ENCODE measurements at regions not wholly inside any gene's neighbourhood (a gene's known extent, or its start where the extent isn't known, plus 50 kb on each side); places are given as distances from the start of the nearest gene placed in this dataset.

DNA sequence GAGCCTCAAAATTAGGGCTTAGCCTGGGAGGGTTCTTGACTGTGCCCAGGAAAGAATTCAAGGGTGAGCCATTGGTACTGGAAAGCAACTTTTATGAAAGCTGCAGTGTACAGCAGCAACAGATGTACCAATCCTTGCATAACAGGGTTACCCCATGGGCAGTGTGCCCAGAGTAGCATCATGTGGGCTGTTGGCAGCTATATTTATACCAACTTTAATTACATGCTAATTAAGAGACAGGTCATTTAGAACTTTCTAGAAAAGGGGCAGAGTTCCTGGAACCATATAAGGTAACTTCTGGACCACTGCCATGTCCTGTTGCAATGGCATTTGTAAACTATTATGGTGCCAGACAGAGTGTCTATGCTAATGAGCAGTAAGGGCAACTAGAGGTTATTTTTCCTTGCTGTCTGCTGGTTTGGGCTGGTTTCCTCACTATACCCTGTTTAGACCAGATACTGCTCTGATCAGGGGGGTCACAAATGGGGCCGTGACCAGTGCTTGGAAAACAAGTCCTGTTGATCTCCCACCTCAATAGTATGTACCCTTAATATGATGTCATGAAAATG, 1120.5 kb upstream of the RAG2 start:
- Histone ChIP-seq H3K27ac (ENCODE audit: insufficient read length, low read depth, low read length) (no peak overlapping the region), H2AFZ (ENCODE audit: low read length) (no peak overlapping the region), H3K18ac (ENCODE audit: insufficient read length, low read depth, low read length) (no peak overlapping the region), H3K27me3 (ENCODE audit: insufficient read depth, low read length) (no peaks in the 10 kb centered on the region), H4K20me1 (ENCODE audit: control insufficient read depth, insufficient read depth, insufficient read length) (no peaks in the 10 kb centered on the region), H3K9ac (ENCODE audit: extremely low read depth, insufficient read length, low read length) (no peak overlapping the region), H3K4ac (ENCODE audit: low read depth, low read length) (no peak overlapping the region), H3K79me1 (ENCODE audit: insufficient read depth, low read depth, low read length, poor library complexity, severe bottlenecking) (no peaks in the 10 kb centered on the region), H3K9me3 (ENCODE audit: control insufficient read depth, low read depth, low read length) (no peaks in the 10 kb centered on the region), H2BK5ac (ENCODE audit: insufficient read length, low read length) (no peak overlapping the region), H3K4me2 (ENCODE audit: insufficient read depth, insufficient read length, low read length) (no peak overlapping the region), H3T11ph (ENCODE audit: low read length) (no peak overlapping the region), H4K91ac (ENCODE audit: insufficient read length, low read depth, low read length) (no peak overlapping the region), H2BK20ac (ENCODE audit: low read depth, low read length, poor library complexity, severe bottlenecking) (no peak overlapping the region), H2BK15ac (ENCODE audit: low read depth, low read length) (peak overlapping the region; percentile 38; the same call in 1 of the 2 replicates), H4K5ac (ENCODE audit: insufficient read length, low read depth, low read length) (no peak overlapping the region), H4K8ac (replicated peaks; ENCODE audit: insufficient read length, low read depth, low read length) (no peak overlapping the region), H2AK5ac (ENCODE audit: insufficient read length, low read length) (no peak overlapping the region), H3K23me2 (ENCODE audit: insufficient read length, low read depth, low read length, poor library complexity, severe bottlenecking) (no peaks in the 10 kb centered on the region), H3K14ac (ENCODE audit: insufficient read depth, low read length) (no peak overlapping the region), H3K56ac (ENCODE audit: insufficient read length, low read depth, low read length) (no peak overlapping the region), H3K79me2 (ENCODE audit: insufficient read depth, low read length) (no peaks in the 10 kb centered on the region), H2BK120ac (ENCODE audit: low read depth, low read length, poor library complexity, severe bottlenecking) (no peak overlapping the region), H3K4me1 (ENCODE audit: insufficient read depth, low read length) (no peaks in the 10 kb centered on the region), H2BK12ac (ENCODE audit: insufficient read length, low read depth, low read length) (no peak overlapping the region), H3K23ac (ENCODE audit: insufficient read length, low read depth, low read length) (no peak overlapping the region)
- WGBS (ENCODE audit: extremely low coverage, insufficient read length, low lambda C conversion rate), result no CpG with 5 or more reads among the region's 1 CpG
- H3K27ac Mint-ChIP-seq, result no peak overlapping the region
- no peaks in the 10 kb centered on the region for H3K4me1 Mint-ChIP-seq
- no peaks in the 10 kb centered on the region for H3K27me3 Mint-ChIP-seq (ENCODE audit: low read depth)
- TF ChIP-seq CTCF (conservative IDR thresholded peaks at IDR 0.05), result no peak
- no peaks in the 10 kb centered on the region for H3K36me3 Mint-ChIP-seq (ENCODE audit: insufficient read depth in 1 of 3, low read depth in 3 of 3)
- peaks cover 0 to 6% of the 10 kb centered on the region in 2 experiments; a peak in 1 of 5 replicates for H3K9me3 Mint-ChIP-seq
- no peak overlapping the region for H3K4me3 Mint-ChIP-seq
- no peak for DNase-seq
